Progenitor cell of endocrine pancreas (in vitro differentiated cells): ENCODE measurements at regions not wholly inside any gene's neighbourhood (a gene's known extent, or its start where the extent isn't known, plus 50 kb on each side); places are given as distances from the start of the nearest gene placed in this dataset.

Source experiments
- DNase-seq: peaks from one replicate; pipeline ENCODE4 v3.0.0; 2021; ENCODE audit warnings: low spot score; ENCODE audit not compliant: unreplicated experiment
- H3K27ac Mint-ChIP-seq: 2 replicates; pipeline ENCODE4 v1.8.0; 2021; ENCODE audit warnings: mild to moderate bottlenecking, moderate library complexity, mixed read lengths
- H3K27me3 Mint-ChIP-seq: 2 replicates; pipeline ENCODE4 v1.8.0; 2021; ENCODE audit warnings: mixed read lengths
- H3K36me3 Mint-ChIP-seq: 2 replicates; pipeline ENCODE4 v1.8.0; 2022; ENCODE audit warnings: mixed read lengths; ENCODE audit not compliant: insufficient read depth
- H3K4me1 Mint-ChIP-seq: 2 replicates; pipeline ENCODE4 v1.8.0; 2021; ENCODE audit warnings: low read depth, mixed read lengths
- H3K4me3 Mint-ChIP-seq: 2 replicates; pipeline ENCODE4 v1.8.0; 2021; ENCODE audit warnings: low read depth, mild to moderate bottlenecking, moderate library complexity, mixed read lengths
- H3K9me3 Mint-ChIP-seq: 2 replicates; pipeline ENCODE4 v1.8.0; 2021; ENCODE audit warnings: low read depth, mixed read lengths
- TF ChIP-seq, protein P1 (sequence below): fragments of 200-600 bp; sonication (generic); IDR thresholded peaks from one replicate; pipeline ENCODE4 v1.5.0; 2021; ENCODE audit warnings: antibody characterized with exemption, mild to moderate bottlenecking; ENCODE audit not compliant: unreplicated experiment

DNA sequence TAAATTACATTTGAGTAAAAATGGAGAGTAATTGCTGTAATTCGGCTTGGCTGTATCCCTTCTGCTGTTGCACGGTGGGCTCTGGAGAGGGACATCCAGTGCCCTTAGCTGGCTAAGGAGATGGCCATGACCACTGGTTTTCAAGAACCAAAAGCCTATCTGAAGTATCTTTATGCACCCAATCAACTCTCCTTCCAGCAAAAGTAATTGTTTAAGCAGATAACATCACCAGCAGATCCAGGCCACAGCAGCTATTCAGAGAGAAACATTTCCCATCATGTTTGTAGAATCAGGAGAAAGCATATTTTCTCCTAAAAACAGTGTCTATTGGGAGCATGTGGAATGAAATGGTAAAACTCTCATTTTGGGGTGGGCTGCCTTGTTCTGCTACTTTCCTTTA lies 514.5 kb upstream of the RGMA start:
- no peak for DNase-seq
- TF ChIP-seq, protein P1, sequence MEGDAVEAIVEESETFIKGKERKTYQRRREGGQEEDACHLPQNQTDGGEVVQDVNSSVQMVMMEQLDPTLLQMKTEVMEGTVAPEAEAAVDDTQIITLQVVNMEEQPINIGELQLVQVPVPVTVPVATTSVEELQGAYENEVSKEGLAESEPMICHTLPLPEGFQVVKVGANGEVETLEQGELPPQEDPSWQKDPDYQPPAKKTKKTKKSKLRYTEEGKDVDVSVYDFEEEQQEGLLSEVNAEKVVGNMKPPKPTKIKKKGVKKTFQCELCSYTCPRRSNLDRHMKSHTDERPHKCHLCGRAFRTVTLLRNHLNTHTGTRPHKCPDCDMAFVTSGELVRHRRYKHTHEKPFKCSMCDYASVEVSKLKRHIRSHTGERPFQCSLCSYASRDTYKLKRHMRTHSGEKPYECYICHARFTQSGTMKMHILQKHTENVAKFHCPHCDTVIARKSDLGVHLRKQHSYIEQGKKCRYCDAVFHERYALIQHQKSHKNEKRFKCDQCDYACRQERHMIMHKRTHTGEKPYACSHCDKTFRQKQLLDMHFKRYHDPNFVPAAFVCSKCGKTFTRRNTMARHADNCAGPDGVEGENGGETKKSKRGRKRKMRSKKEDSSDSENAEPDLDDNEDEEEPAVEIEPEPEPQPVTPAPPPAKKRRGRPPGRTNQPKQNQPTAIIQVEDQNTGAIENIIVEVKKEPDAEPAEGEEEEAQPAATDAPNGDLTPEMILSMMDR = no peak
- Mint-ChIP-seq H3K4me1 (no peaks in the 10 kb centered on the region), H3K27ac (no peak overlapping the region), H3K27me3 (peaks cover 65% of the 10 kb centered on the region), H3K9me3 (no peaks in the 10 kb centered on the region), H3K36me3 (no peaks in the 10 kb centered on the region), H3K4me3 (no peak overlapping the region)

DNA sequence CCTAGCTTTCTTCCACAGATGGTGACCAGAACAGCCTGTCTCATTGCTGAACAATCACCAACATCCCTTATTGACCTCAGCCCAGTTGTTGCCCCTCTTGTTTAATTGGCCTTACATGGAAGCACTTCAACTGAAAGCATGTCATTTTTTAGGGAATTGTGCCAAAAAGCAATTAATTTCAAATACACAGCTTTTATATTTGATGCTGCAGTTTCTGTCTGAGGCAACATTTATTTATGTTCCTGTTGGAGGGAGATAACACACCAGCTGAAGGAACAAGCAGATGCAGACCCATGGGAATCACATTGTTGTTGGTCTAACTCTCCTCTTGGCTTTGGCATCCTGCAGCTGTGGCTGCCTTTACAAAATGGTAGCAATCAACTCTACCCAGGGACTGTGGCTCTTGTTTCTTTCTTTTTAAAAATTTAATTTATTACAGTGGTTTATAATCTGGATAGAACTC lies 498.1 kb upstream of the RGMA start:
- Mint-ChIP-seq H3K27ac (no peak overlapping the region), H3K4me3 (no peak overlapping the region), H3K4me1 (no peaks in the 10 kb centered on the region), H3K27me3 (peaks cover 45% of the 10 kb centered on the region), H3K36me3 (no peaks in the 10 kb centered on the region), H3K9me3 (no peaks in the 10 kb centered on the region)
- TF ChIP-seq, protein P1 = no peak
- no peak for DNase-seq

DNA sequence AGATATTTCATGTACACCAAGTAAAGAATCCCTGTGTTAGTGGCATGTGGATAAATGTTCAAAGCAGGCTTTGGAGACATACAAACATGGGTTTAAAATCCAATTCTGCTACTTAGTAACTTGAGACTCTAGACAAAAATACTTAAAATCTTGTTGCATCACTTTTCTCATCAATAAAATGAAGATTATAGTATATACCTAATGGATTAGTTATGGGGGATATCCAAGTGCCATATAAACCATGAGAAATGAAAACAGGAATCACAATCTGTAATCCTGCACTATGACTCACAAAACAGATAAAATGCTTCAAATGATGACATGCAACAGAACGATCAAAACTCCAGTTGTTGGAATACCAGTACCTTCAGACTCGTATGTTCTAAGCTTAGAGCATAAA lies 496.0 kb upstream of the RGMA start:
- H3K36me3 Mint-ChIP-seq = no peaks in the 10 kb centered on the region
- H3K27me3 Mint-ChIP-seq = peaks cover 37% of the 10 kb centered on the region
- H3K4me1 Mint-ChIP-seq = no peaks in the 10 kb centered on the region
- DNase-seq = no peak
- no peaks in the 10 kb centered on the region for H3K9me3 Mint-ChIP-seq
- H3K4me3 Mint-ChIP-seq = no peak overlapping the region
- TF ChIP-seq, protein P1 = no peak
- H3K27ac Mint-ChIP-seq = no peak overlapping the region

DNA sequence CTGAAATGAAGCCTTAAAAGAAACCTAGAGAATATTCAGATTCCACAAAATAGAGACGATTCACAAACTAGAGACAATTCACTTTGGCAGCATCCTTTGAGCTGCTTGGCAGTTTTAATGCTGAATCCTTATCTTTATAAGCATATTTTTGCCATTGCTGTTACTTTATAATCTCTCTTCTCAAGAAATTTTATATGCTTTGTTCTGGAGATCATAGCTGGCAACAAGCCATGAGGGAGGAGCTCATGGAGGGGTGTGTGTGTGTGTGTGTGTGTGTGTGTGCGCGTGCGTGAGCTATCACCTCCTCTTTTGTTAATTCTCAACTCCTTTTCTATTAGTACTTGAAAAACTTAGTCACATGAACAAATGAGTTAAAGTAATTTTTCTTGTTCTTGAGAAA lies 495.0 kb upstream of the RGMA start:
- H3K27ac Mint-ChIP-seq = no peak overlapping the region
- H3K27me3 Mint-ChIP-seq = peaks cover 31% of the 10 kb centered on the region
- H3K36me3 Mint-ChIP-seq = no peaks in the 10 kb centered on the region
- peaks cover 4% of the 10 kb centered on the region for H3K9me3 Mint-ChIP-seq
- DNase-seq = no peak
- H3K4me3 Mint-ChIP-seq = no peak overlapping the region
- TF ChIP-seq, protein P1 = no peak
- no peaks in the 10 kb centered on the region for H3K4me1 Mint-ChIP-seq

DNA sequence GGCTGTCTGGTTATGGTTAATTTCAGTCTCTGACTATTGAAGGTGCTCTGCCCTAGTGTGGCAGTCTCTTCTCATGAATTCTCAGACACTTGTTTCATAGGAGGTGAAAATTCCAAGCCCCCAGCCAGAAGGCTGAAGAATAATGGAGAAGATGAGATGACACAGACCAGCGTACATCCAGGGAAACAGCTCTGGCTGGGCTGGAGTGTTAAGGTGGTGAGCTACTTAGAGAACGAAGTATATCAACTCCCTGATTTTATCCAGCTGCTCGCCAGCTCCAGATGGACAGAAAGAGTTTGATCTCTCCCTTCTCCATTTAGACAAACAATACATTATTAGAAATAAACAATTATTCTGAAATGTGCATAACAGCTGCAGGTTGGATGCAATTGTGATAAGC lies 494.5 kb upstream of the RGMA start:
- TF ChIP-seq, protein P1 = no peak
- H3K9me3 Mint-ChIP-seq = peaks cover 4% of the 10 kb centered on the region
- no peak for DNase-seq
- H3K27ac Mint-ChIP-seq = no peak overlapping the region
- no peak overlapping the region for H3K4me3 Mint-ChIP-seq
- no peaks in the 10 kb centered on the region for H3K4me1 Mint-ChIP-seq
- H3K36me3 Mint-ChIP-seq = no peaks in the 10 kb centered on the region
- H3K27me3 Mint-ChIP-seq = peaks cover 30% of the 10 kb centered on the region
